ENCODE measurements at regions not wholly inside any gene's neighbourhood (a gene's known extent, or its start where the extent isn't known, plus 50 kb on each side); places are given as distances from the start of the nearest gene placed in this dataset.
"Not testable (repeated sequence)": the region's sequence is repeated elsewhere in the genome, so short reads cannot be mapped to it uniquely, and the experiment has no call there.

DNA sequence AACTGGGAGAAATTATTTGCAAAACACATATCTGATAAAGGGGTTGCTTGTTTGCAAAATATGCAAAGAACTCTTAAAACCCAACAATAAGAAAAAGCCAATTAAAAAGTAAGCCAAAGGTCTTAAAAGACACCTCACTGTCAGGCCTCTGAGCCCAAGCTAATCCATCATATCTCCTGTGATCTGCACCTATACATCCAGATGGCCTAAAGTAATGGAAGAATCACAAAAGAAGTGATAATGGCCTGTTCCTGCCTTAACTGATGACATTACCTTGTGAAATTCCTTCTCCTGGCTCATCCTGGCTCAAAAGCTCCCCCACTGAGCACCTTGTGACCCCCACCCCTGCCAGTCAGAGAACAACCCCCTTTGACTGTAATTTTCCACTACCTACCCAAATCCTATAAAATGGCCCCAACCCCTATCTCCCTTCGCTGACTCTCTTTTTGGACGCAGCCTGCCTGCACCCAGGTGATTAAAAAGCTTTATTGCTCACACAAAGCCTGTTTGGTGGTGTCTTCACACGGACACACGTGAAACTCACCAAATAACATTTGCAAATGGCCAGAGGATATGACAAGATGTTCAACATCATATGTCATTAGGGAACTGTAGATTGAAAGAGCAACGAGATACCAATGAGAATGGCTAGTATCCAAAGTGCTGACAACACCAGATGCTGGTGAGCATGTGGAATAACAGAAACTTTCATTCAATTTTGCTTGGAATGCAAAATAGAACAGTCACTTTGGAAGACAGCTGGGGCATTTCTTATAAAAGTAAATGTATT, 565.0 kb upstream of the ADGRB3 start:
- no peak for DNase-seq (ENCODE audit: low read depth, low spot score)

DNA sequence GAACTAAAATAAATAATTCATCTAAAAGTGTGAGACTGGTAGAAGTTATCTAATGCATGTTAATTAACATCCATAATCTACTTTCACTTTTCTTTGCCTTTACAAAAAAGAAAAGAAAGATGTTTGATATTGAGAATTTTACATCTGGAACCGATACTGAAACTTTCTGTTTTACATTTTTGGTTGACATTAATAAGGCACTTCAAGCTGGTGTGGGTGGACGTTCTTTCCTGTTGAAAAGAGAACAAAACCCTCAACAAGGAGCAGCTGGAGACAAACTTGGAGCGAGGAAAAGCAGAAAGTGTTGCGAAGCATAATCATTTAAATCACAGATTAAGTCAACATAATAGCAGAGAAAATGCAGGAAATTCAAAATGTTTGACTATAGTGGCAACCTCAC, 575.2 kb upstream of the ADGRB3 start:
- no peak for DNase-seq (ENCODE audit: low read depth, low spot score)

DNA sequence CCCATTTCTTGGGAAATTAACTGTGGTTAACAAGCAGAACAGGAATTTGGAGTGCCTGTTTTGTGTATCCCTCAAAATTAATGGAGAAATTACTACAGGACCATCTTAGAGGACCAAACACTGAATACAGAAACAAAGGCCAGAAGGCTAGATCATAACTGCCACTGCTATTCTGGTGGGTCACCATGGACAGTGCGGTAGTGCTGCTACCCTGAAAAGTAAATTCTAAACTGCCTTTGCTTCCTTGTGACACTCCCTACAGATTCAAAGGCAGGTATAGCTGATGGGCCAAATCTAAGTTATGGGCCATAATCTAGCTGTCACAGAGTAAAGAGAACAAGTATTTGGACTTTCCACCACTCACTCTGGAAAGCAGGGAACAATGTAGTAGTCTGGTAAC, 575.8 kb upstream of the ADGRB3 start:
- no peak for DNase-seq (ENCODE audit: low read depth, low spot score)

DNA sequence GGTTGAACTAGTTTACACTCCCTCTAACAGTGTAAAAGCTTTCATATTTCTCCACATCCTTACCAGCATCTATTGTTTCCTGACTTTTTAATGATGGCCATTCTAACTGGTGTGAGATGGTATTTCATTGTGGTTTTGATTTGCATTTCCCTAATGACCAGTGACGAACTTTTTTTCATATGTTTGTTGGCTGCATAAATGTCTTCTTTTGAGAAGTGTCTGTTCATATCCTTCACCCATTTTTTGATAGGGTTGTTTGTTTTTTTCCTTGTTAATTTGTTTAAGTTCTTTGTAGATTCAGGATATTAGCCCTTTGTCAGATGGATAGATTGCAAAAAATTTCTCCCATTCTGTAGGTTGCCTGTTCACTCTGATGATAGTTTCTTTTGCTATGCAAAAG, 578.5 kb upstream of the ADGRB3 start:
- DNase-seq (ENCODE audit: low read depth, low spot score) = not testable (repeated sequence)

DNA sequence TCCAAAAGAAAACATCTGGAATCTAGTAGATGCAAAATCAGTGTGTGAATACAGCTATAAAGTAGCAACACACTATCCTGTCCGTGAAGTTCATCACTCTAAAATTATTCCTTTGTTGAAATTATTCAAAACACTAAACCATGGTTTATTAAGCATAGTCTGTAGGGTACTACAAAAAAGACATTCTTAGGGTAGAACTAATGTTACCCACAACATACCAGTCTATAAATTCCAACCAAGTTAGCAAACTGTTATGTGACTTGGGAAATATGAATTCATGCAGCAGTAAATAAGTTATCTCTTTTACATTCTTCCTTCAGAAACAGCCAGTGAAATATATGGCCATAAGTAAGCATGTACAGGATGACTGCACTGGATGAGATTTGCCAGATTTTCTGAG, 580.3 kb upstream of the ADGRB3 start:
- DNase-seq (ENCODE audit: low read depth, low spot score) = no peak

DNA sequence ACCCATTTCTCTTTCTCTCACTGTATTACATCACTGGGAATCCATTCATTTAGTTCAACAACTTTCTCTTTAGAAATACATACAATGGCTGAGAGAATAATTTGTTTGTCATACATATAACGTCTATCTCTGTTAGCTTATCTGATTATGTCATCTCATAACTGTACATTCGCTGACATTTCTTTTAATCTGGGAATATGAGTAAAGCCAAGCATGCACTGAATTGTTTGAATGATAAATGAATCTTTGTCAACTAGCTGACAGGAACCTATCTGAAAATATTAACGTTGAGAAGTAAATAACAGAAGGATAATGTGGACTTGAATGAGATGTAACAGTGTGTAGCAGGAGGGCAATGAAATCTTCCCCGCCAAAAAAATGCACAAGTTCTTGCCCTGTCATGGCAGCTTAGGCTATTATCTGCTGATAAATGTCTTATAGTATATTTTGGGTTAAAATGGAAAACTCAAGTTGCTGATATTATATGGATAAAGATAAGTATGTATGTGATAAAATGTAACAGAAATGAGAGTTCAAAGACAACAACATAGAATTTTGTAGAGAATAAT, 581.2 kb upstream of the ADGRB3 start:
- DNase-seq (ENCODE audit: low read depth, low spot score) = no peak

DNA sequence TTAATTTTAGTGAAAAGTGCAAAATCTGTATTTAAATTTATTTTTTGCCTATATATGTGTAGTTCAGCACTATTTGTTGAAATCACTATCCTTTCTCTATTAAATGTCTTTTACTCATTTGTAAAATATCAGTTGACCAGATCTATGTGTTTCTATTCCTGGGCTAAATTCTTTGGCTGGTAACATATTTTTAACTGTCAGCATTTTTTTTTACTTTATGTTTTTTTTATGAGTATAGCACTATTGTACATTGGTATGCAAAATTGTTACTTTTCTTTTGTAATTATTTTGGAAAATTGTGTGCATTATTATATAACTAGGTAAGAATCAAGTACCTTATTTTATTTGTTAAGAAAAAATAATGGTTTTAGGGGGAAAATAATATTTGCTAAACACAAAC, 582.8 kb upstream of the ADGRB3 start:
- DNase-seq (ENCODE audit: low read depth, low spot score) = no peak

DNA sequence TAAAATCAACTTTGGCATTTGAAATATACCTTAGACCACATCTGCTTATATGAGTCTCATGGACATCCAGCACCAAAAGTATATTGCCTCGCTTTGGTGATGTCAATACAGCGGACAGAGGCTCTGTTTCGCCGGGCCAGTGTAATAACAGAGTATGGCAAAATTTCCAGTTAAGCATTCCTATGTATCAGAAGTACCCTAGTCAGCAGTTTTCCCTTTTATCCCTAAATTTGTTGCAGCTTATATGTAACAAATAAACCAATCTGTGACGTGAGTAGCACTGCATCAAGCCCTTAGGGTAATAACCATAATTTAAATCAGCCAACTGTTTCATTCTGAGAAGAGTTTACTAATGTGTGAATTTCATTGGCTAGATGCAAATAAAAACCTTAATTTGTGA, 585.5 kb upstream of the ADGRB3 start:
- no peak for DNase-seq (ENCODE audit: low read depth, low spot score)

DNA sequence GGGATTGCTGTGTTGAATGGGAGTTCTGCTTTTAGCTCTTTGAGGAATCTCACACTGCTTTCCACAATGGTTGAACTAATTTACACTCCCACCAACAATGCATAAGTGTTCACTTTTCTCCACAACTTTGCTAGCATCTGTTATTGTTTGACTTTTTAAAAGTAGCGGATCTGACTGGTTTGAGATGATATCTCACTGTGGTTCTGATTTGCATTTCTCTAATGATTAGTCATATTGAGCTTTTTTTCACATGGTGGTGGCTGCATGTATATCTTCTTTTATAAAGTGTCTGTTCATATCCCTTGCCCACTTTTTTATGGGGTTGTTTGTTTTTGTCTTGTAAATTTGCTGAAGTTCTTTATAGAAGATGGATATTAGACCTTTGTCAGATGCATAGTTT, 588.3 kb upstream of the ADGRB3 start:
- no peak for DNase-seq (ENCODE audit: low read depth, low spot score)

DNA sequence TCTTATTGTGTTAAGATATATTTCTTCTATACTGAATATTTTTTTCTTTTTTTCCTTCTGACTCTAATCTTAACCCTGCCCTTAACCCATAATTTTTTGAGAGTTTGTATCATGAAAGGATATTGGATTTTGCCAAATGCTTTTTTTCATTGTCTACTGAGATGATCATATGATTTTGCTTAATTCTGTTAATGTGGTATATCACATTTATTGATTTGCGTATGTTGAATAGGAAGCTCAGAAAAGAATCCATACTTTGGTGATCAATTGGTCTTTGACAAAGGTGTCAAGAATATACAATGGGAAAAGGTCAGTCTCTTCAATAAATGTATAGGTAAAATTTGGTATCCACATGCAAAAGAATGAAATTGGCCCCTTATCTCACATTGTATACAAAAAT, 588.8 kb upstream of the ADGRB3 start:
- no peak for DNase-seq (ENCODE audit: low read depth, low spot score)

DNA sequence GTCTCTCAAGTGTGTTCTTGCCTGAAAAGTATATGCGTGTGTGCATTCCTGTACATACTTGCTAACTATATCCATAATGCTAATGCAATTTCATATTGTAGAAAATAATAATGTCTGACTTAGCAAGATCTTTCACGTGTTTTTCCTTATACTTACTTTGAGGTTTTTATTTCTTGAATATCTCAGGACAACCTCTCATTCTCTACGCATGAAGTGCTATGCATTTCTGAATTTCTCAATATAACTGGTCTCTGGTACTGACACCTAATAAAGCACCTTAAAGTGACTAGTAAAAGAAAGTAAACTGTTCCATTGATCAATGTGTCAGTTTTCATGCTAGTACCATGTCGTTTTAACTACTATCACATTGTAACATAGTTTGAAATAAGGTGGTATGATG, 589.9 kb upstream of the ADGRB3 start:
- no peak for DNase-seq (ENCODE audit: low read depth, low spot score)

DNA sequence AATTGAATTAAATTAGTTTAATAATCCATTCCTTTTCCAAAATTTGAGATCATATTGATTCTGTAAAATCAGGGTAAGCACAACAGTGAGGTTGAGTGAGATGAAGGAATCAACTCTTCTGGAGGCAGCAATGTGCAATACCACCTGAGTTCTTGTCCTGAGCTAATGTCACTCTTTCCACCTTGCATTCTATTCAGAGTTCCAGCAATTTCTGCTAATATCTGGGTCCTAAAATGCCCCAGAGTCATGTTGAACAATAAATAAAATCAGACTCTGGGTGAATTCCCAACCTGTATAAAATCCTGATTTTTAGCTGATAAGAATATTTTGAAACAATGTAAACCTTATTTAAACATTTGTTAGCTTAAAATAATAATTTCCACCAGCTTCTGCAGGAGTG, 590.8 kb upstream of the ADGRB3 start:
- no peak for DNase-seq (ENCODE audit: low read depth, low spot score)

DNA sequence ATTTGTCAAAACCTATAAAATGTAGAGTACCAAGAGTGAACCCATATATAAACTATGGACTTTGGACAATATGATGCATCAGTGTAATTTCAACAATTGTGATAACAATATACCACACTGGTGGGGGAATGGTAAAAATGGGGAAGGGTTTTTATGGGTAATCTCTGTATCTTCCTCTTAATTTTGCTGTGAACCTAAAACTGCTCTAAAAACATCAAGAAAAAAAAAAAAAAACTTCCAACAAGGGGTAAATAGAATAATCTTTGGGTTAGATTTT, 592.0 kb upstream of the ADGRB3 start:
- no peak for DNase-seq (ENCODE audit: low read depth, low spot score)

DNA sequence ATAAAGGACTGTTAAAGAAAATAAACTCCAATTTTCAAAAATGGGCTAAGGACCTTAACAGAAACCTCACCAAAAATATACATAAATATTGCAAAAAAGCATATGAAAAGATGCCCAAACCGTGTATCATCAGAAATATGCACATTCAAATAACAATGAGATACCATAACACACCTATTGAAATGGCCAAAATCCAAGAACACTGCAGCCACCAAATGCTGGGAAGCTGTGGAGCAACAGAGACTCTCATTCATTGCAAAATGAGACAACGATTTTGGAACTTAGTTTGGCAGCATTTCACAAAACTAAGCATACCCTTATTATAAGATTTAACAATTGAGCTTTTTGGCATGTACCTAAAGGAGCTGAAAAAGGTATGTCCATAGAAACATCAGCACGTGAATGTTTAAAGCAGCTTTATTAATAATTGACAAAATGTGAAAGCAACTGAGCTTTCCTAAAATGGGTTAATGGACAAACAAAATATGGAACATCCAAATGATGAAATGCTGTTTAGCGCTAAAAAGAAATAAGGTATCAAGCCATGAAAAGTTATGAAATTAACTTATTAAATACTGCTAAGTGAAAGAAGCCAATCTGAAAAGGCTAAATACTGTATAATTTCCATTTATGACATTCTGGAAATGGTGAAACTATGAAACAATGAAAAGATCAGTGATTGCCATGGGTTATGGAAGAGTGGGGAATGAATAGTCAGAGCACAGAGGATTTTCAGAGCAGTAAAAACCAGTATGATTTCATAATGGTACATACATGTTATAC, 592.6 kb upstream of the ADGRB3 start:
- no peak for DNase-seq (ENCODE audit: low read depth, low spot score)

DNA sequence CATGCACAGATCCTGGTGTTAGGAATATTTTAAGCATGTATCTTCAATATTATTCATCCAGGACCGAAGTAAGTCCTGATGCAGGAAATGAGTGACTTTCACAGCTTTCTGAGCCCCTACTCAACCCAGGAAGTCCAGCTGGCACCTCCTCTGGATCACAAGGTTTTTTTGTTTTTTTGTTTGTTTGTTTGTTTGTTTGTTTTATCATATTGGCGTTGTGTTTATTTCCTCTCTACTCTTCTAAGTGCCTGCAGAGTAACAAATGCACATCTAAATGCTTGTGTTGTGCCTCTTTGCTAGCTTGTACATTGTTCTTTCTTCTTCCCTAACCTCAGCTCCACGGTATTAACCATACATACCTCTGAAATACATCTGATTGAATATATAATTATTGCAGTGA, 594.3 kb upstream of the ADGRB3 start:
- DNase-seq (ENCODE audit: low read depth, low spot score) = no peak

DNA sequence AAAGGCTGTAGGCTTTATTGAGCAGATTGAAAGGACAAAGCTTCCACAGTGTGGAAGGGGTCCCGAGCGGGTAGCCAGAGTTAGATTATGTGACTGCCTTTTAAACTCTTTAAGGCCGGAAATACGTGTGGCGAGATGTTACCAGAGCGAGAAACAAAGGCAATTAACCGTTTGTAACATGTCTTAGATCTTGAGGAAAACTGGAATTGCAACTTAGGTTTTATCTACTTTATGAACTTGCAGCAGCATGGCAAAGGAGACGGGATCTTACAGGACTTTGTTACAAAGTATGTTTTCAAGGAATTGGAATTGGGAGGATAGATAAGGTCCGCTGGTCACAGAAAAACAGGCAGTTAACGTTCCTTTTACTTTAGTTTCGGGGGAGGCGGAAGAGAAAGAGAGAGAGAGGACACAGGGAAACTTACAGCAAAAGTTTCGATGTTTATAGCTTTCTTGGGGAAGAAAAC, 594.7 kb upstream of the ADGRB3 start:
- DNase-seq (ENCODE audit: low read depth, low spot score) = no peak

DNA sequence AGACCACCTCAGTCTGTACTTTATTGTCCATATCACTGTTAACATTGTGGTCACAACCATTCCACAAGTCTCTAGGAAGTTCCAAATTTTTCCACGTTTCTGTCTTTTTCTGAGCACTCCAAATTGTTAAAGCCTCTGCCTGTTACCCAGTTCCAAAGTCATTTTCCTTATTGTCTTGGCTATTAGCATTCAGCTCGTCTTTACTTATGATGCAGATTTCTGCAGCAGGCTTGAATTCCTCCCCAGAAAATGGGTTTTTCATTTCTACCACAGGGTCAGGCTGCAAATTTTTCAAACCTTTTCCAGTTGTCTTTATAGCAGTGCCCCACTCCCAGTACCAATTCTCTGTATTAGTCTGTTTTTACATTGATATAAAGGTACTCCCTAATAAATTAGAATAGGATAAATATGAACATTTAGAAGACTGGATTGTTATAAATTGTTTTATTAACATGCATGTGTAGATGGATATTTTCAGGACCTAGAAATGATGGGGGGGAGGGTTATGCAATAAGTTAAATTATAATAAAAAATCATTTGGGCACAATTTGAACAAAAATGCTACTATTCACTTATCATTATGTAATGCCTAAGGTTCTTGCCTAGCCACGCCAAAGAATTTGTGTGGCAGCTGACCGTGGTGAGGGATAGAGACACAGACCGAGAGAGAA, 595.3 kb upstream of the ADGRB3 start:
- no peak for DNase-seq (ENCODE audit: low read depth, low spot score)

DNA sequence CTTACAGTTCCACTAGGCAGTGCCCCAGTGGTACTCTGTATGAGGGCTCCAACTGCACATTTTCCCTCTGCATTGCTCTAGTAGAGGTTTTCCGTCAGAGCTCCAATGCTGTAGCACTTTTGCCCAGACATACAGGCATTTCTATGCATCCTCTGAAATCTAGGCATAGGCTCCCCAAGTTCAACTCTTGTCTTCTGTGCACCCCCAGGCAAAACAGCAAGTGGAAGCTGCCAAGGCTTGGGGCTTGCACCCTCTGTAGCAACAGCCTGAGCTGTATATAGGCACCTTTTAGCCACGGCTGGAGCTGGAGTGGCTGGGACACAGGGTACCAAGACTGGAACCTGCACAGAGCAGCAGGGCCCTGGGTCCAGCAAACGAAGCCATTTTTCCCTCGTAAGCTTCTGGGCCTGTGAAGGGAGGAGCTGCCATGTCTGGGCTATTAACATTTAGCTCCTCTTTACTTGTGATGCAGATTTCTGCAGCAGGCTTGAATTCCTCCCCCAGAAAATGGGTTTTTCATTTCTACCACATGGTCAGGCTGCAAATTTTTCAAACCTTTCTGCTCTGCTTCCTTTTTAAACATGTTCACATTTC, 596.2 kb upstream of the ADGRB3 start:
- no peak for DNase-seq (ENCODE audit: low read depth, low spot score)

DNA sequence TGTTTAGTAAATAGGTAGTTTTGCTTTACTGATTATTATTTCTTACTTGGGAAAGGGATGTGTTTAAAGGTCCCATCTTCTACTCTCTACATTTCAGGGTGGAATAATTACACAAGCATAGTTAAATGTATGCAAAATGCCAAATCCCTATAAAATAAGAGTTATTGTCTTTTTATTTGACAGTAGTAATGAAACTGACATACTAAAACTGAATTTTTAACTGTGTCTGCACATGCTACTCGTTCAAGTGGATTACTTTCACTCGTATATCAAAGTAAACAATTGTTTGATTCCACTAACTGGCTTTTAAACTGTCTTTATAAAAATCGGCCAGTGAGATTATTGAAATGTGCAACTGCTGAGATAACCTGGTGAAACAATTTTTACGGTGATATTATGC, 602.9 kb upstream of the ADGRB3 start:
- DNase-seq (ENCODE audit: low read depth, low spot score) = no peak

DNA sequence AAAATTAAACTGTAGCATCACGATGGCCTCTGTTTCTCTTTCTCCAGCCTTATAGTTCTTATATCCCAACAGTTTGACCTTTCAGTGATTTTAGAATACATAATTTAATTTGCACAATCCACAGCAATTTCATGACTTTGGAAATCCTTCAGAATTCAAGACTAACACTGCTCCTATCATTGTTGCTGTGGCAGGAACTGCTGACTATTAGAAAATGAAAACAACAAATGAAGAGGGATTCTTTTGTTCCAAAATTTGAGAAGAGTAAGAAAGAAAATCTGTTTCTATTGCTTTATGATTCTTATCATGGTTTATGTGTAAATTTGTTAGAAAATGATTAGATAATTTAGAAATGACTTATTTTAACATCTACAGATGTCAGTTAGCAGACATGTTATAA, 604.0 kb upstream of the ADGRB3 start:
- no peak for DNase-seq (ENCODE audit: low read depth, low spot score)

DNA sequence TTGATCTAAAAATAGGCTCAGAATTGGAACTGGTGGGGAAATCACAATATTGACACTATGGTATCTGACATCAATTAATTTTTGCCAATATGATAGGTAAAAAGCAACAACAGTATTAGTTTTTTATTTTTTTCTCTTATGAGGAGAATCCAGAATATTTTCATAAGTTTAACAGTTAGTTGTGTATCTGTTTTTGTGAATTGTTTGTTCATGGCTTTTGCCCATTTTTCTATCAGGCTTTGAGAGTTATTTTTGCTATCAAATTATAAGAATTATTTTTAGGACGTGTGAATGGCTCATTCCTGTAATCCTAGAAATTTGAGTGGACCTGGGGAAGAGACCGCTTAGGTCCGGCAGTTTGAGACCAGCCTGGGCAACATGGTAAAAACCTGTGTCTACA, 608.6 kb upstream of the ADGRB3 start:
- no peak for DNase-seq (ENCODE audit: low read depth, low spot score)

DNA sequence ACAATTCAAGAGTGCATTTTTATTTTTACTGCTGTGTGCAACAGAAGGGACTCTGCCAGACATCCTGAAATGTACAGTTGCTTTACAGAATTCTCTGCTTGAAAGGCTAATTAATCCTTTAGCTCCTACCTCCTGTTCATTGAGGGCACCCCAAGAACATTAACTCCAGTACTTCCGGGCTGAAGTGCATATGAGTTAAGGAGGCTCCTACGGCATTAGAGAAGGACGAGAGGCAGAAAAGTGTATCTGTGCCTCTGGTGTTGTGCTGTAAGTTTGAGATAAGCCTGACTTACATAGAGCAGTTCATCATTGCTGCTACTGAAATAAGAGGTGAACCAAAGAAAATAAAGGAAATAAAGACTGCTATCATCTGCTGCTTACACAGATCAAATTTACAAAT, 609.3 kb upstream of the ADGRB3 start:
- no peak for DNase-seq (ENCODE audit: low read depth, low spot score)
